Thyroid gland (tissue), 4 donors: ENCODE measurements at regions not wholly inside any gene's neighbourhood (a gene's known extent, or its start where the extent isn't known, plus 50 kb on each side); places are given as distances from the start of the nearest gene placed in this dataset.

Source experiments
- DNase-seq, 2 donors: peaks; one replicate each; pipeline ENCODE4 v3.0.0-alpha.2; 2019
- H3K27ac ChIP-seq, 3 donors: fragments of 200-600 bp; sonication (generic); 1 replicate in 2 of 3; 2 replicates in 1 of 3; pipeline ENCODE4 v1.5.1; 2016 to 2019; ENCODE audit warnings: mild to moderate bottlenecking in 1 of 3, moderate library complexity in 1 of 3
- H3K27me3 ChIP-seq: fragments of 200-600 bp; sonication (generic); one replicate; pipeline ENCODE4 v1.5.1; 2019
- H3K36me3 ChIP-seq, 2 donors: fragments of 200-600 bp; sonication (generic); one replicate each; pipeline ENCODE4 v1.5.1; 2016 to 2019
- H3K4me1 ChIP-seq, 2 donors: fragments of 200-600 bp; sonication (generic); one replicate each; pipeline ENCODE4 v1.5.1; 2017 to 2019
- H3K4me3 ChIP-seq, 3 donors: fragments of 200-600 bp; sonication (generic); replicated peaks in 1 of 3; 1 replicate in 2 of 3; 2 replicates in 1 of 3; pipeline ENCODE4 v1.5.1; 2016; ENCODE audit warnings: mild to moderate bottlenecking in 1 of 3
- H3K9me3 ChIP-seq: fragments of 200-600 bp; sonication (generic); one replicate; pipeline ENCODE4 v1.5.1; 2017
- POLR2A ChIP-seq, 2 donors: fragments of 450-650 bp; IDR thresholded peaks; one replicate each; pipeline ENCODE4 v1.6.1; 2017; ENCODE audit warnings: antibody characterized with exemption in 2 of 2, mild to moderate bottlenecking in 2 of 2, moderate library complexity in 1 of 2
- WGBS, 2 donors: methylation state at CpG; one replicate each; pipeline ENCODE4 v1.1.5; 2017; 5-methylcytosine and 5-hydroxymethylcytosine counted together
- intact Hi-C: fragments of 100-400 bp; cut with DNase I; formaldehyde crosslinking; loops from one replicate; pipeline ENCODE4 v1.15.1; 2023
- TF ChIP-seq, protein P1 (sequence below), 6 experiments: fragments of 200-600 bp in 3 of 6; fragments of 450-650 bp in 3 of 6; sonication (generic) in 3 of 6; IDR thresholded peaks; one replicate each; pipeline ENCODE4 v1.5.1; 2016 to 2019; ENCODE audit warnings: antibody characterized with exemption in 6 of 6, mild to moderate bottlenecking in 2 of 6, inconsistent platforms in 1 of 6, moderate library complexity in 1 of 6

- no peak for TF ChIP-seq POLR2A (IDR thresholded peaks at IDR 0.05)
- TF ChIP-seq, protein P1, sequence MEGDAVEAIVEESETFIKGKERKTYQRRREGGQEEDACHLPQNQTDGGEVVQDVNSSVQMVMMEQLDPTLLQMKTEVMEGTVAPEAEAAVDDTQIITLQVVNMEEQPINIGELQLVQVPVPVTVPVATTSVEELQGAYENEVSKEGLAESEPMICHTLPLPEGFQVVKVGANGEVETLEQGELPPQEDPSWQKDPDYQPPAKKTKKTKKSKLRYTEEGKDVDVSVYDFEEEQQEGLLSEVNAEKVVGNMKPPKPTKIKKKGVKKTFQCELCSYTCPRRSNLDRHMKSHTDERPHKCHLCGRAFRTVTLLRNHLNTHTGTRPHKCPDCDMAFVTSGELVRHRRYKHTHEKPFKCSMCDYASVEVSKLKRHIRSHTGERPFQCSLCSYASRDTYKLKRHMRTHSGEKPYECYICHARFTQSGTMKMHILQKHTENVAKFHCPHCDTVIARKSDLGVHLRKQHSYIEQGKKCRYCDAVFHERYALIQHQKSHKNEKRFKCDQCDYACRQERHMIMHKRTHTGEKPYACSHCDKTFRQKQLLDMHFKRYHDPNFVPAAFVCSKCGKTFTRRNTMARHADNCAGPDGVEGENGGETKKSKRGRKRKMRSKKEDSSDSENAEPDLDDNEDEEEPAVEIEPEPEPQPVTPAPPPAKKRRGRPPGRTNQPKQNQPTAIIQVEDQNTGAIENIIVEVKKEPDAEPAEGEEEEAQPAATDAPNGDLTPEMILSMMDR (IDR thresholded peaks at IDR 0.05), result no peak
- peak; percentile 67 to 76 for DNase-seq
- Histone ChIP-seq H3K9me3 (no peaks in the 10 kb centered on the region), H3K36me3 (no peaks in the 10 kb centered on the region), H3K27ac (peak overlapping the region in 1 of 3 donors; percentile 15), H3K4me1 (peaks cover 11 to 24% of the 10 kb centered on the region in 2 donors), H3K4me3 (no peak overlapping the region), H3K27me3 (no peaks in the 10 kb centered on the region)
- intact Hi-C loops, result no loop called here
- 33 to 48% methylated on average over 1 of the region's 1 CpG for WGBS, 2 donors
Measured at GRCh38 chr13:30025351-30025750, 174.9 kb upstream of the UBL3 start.

DNA sequence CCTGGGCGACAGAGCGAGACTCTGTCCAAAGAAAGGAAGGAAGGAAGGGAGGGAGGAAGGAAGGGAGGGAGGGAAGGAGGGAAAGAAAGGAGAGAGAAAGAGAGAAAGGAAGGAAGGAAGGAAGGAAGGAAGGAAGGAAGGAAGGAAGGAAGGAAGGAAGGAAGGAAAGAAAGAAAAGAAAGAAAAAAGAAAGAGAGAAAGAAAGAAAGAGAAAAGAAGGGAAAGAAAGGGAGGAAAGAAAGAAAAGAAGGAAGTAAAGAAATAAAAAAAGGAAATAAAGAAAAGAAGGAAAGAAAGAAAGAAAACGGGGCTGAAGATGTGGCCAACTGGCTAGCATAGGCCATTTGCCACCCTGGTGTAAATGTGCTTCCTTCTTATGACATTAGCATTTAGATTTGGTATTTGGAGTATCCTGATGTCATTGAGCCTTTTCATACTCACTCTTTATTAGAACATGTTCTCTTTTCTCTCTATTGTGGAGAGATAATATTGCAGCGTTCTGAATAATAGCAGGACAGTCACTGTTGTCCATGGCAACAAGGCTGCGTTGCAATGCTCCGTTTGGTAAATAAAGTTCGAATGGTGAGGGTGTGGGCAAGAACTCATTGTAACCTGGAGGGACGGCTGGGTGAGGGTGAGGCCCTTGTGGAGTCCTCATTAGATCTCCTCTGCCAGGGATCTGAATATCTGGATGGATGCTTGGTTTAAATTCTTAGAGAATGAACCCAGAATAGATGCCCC is 173.9 kb upstream of the UBL3 start:
- TF ChIP-seq, protein P1 (IDR thresholded peaks at IDR 0.05), result no peak
- TF ChIP-seq POLR2A (IDR thresholded peaks at IDR 0.05), result no peak
- Histone ChIP-seq H3K4me3 (no peak overlapping the region), H3K36me3 (no peaks in the 10 kb centered on the region), H3K27me3 (no peaks in the 10 kb centered on the region), H3K9me3 (no peaks in the 10 kb centered on the region), H3K4me1 (peaks cover 11 to 17% of the 10 kb centered on the region in 2 donors), H3K27ac (no peak overlapping the region)
- WGBS, 2 donors, result 94 to 95% methylated on average over 8 of the region's 8 CpGs
- intact Hi-C loops, result no loop called here
- no peak for DNase-seq

DNA sequence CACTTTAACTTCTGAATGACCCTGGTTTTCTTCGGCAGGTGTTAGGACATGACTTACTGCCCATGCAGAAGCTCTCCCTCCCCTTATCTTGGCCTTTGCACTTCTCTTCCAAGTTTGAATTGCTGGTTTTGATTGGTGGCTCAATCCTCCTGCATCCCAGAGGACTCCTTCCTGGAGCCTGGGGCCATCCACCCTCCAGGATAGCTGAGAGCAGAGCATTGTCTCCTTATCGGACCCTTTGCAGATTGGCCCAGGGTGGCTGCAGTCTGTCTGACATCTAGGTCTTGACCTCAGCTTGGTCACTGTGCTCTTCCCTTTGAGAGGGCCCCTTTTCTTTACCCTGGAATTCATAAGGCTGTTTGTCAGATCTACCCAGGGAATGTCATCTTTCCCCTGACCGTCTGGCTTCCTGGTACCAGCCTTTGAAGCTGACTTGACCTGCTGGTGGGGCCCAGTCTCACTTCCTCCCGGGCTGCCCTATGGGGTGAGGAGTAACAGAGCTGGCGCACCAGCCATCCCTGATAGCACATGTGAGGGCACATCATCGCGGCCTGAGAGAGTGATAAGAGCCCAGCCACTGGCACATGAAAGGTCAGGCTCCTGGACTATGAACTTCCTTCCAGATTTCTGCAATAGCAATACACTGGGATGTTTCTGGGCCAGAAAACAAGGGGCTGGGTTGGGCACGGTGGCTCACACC is 172.9 kb upstream of the UBL3 start:
- H3K27me3 ChIP-seq, result no peaks in the 10 kb centered on the region
- H3K4me3 ChIP-seq, result no peak overlapping the region
- peaks cover 11 to 17% of the 10 kb centered on the region in 2 donors for H3K4me1 ChIP-seq
- no peak for DNase-seq
- H3K36me3 ChIP-seq, result no peaks in the 10 kb centered on the region
- H3K9me3 ChIP-seq, result no peaks in the 10 kb centered on the region
- no peak overlapping the region for H3K27ac ChIP-seq
- 88 to 96% methylated on average over 3 to 7 of the region's 8 CpGs for WGBS, 2 donors
- intact Hi-C loops, result no loop called here
- TF ChIP-seq POLR2A (IDR thresholded peaks at IDR 0.05), result no peak
- TF ChIP-seq, protein P1 (IDR thresholded peaks at IDR 0.05), result no peak

- intact Hi-C loops, result no loop called here
- TF ChIP-seq, protein P1 (IDR thresholded peaks at IDR 0.05), result no peak
- TF ChIP-seq POLR2A (IDR thresholded peaks at IDR 0.05), result no peak
- Histone ChIP-seq H3K36me3 (no peaks in the 10 kb centered on the region), H3K9me3 (no peaks in the 10 kb centered on the region), H3K4me1 (peaks cover 11 to 17% of the 10 kb centered on the region in 2 donors), H3K27me3 (no peaks in the 10 kb centered on the region), H3K4me3 (no peak overlapping the region), H3K27ac (no peak overlapping the region)
- WGBS, 2 donors, result 90 to 95% methylated on average over 2 of the region's 2 CpGs
- no peak for DNase-seq
Measured at GRCh38 chr13:30022796-30023195, 172.4 kb upstream of the UBL3 start.

- no peaks in the 10 kb centered on the region for H3K36me3 ChIP-seq
- peaks cover 11 to 17% of the 10 kb centered on the region in 2 donors for H3K4me1 ChIP-seq
- peak; percentile 8 to 10 for DNase-seq
- no peak overlapping the region for H3K4me3 ChIP-seq
- no peaks in the 10 kb centered on the region for H3K27me3 ChIP-seq
- TF ChIP-seq, protein P1 (IDR thresholded peaks at IDR 0.05), result no peak
- TF ChIP-seq POLR2A (IDR thresholded peaks at IDR 0.05), result no peak
- no peaks in the 10 kb centered on the region for H3K9me3 ChIP-seq
- WGBS, 2 donors, result 70 to 71% methylated on average over 10 of the region's 10 CpGs
- intact Hi-C loops, result no loop called here
- no peak overlapping the region for H3K27ac ChIP-seq
Measured at GRCh38 chr13:30022256-30022655, 171.8 kb upstream of the UBL3 start.
